Keratinocyte (primary cell): ENCODE measurements at regions not wholly inside any gene's neighbourhood (a gene's known extent, or its start where the extent isn't known, plus 50 kb on each side); places are given as distances from the start of the nearest gene placed in this dataset.

ENCODE experiments used
- DNase-seq: peaks from one replicate; pipeline ENCODE4 v3.0.0-alpha.2; 2011; ENCODE audit warnings: low read depth, missing footprints, low spot score
- FAIRE-seq: peaks from 2 replicates; lab custom pipeline; 2011; peaks lifted over from hg19 to GRCh38; lab: Jason Lieb, UNC
- H2AFZ ChIP-seq: 2 replicates; pipeline ENCODE4 v1.6.0; 2012; ENCODE audit warnings: low read length, control low read depth, inconsistent platforms; ENCODE audit not compliant: control insufficient read depth
- H3K27ac ChIP-seq: 2 replicates; pipeline ENCODE4 v1.5.1; 2011; ENCODE audit warnings: low read length; ENCODE audit not compliant: control insufficient read depth, insufficient read depth
- H3K27me3 ChIP-seq: 3 replicates; pipeline ENCODE4 v1.6.0; 2011; ENCODE audit warnings: low read length; ENCODE audit not compliant: control insufficient read depth, insufficient read depth; ENCODE audit errors: extremely low read depth
- H3K36me3 ChIP-seq, 2 experiments: 2 replicates in 1 of 2; 3 replicates in 1 of 2; pipeline ENCODE4 v1.5.1; 2011; ENCODE audit warnings: low read length in 2 of 2, mild to moderate bottlenecking in 1 of 2; ENCODE audit not compliant: control insufficient read depth in 2 of 2, insufficient read depth in 2 of 2; ENCODE audit errors: extremely low read depth in 1 of 2
- H3K4me1 ChIP-seq: 3 replicates; pipeline ENCODE4 v1.5.1; 2011; ENCODE audit warnings: low read length; ENCODE audit not compliant: control insufficient read depth, insufficient read depth; ENCODE audit errors: extremely low read depth
- H3K4me2 ChIP-seq: 3 replicates; pipeline ENCODE4 v1.6.0; 2011; ENCODE audit warnings: low read depth, low read length; ENCODE audit not compliant: control insufficient read depth, insufficient read depth; ENCODE audit errors: extremely low read depth
- H3K4me3 ChIP-seq, 3 experiments: fragments of 200-600 bp in 1 of 3; sonication (generic) in 1 of 3; 2 replicates in 2 of 3; 3 replicates in 1 of 3; pipeline ENCODE4 v1.5.1; 2011 to 2016; ENCODE audit warnings: low read length in 3 of 3, mild to moderate bottlenecking in 3 of 3, control low read depth in 2 of 3, inconsistent platforms in 1 of 3, low read depth in 1 of 3, mixed read lengths in 1 of 3, mixed run types in 1 of 3, moderate library complexity in 1 of 3; ENCODE audit not compliant: control insufficient read depth in 2 of 3, insufficient read depth in 2 of 3; ENCODE audit errors: extremely low read depth in 1 of 3
- H3K79me2 ChIP-seq: 2 replicates; pipeline ENCODE4 v1.6.0; 2012; ENCODE audit warnings: low read length; ENCODE audit not compliant: control insufficient read depth, insufficient read depth
- H3K9ac ChIP-seq: 3 replicates; pipeline ENCODE4 v1.6.0; 2011; ENCODE audit warnings: low read length; ENCODE audit not compliant: control insufficient read depth, insufficient read depth; ENCODE audit errors: extremely low read depth
- H3K9me1 ChIP-seq: 3 replicates; pipeline ENCODE4 v1.6.0; 2011; ENCODE audit warnings: low read length; ENCODE audit not compliant: control insufficient read depth, insufficient read depth; ENCODE audit errors: extremely low read depth
- H3K9me3 ChIP-seq: 2 replicates; pipeline ENCODE4 v1.5.1; 2012; ENCODE audit warnings: low read depth, low read length; ENCODE audit not compliant: control insufficient read depth
- H4K20me1 ChIP-seq: 3 replicates; pipeline ENCODE4 v1.6.0; 2011; ENCODE audit warnings: low read length; ENCODE audit not compliant: control insufficient read depth, insufficient read depth; ENCODE audit errors: extremely low read depth
- CTCF ChIP-seq, 3 experiments: IDR thresholded peaks in 1 of 3; conservative IDR thresholded peaks in 1 of 3; optimal IDR thresholded peaks in 1 of 3; 2 replicates in 2 of 3; 3 replicates in 1 of 3; pipeline versions ENCODE3 to v1.5.1; 2011; ENCODE audit warnings: low read length in 3 of 3, mild to moderate bottlenecking in 3 of 3, moderate library complexity in 2 of 3, control low read depth in 1 of 3, inconsistent platforms in 1 of 3; ENCODE audit not compliant: insufficient read depth in 2 of 3; ENCODE audit errors: extremely low read depth in 1 of 3
- EZH2 ChIP-seq: IDR thresholded peaks from one replicate; pipeline ENCODE4 v1.6.1; 2012; ENCODE audit warnings: inconsistent platforms, mild to moderate bottlenecking, low read length, moderate library complexity
- dilution Hi-C: fragments of 300-500 bp; cut with MboI; formaldehyde crosslinking; loops from one replicate; pipeline ENCODE4 v1.7.0; 2020; ENCODE audit warnings: low sequenced_read_pairs; ENCODE audit not compliant: extremely low pct_ligation_motif_present

GRCh38 chr10:6957851-6958250, 377.8 kb upstream of the PRKCQ start:
- H3K79me2 ChIP-seq, result no peaks in the 10 kb centered on the region
- H3K36me3 ChIP-seq, result no peaks in the 10 kb centered on the region
- H4K20me1 ChIP-seq, result no peaks in the 10 kb centered on the region
- H3K4me1 ChIP-seq, result no peaks in the 10 kb centered on the region
- no peak overlapping the region for H2AFZ ChIP-seq
- no peaks in the 10 kb centered on the region for H3K9me3 ChIP-seq
- no peak overlapping the region for H3K4me2 ChIP-seq
- H3K9me1 ChIP-seq, result no peaks in the 10 kb centered on the region
- dilution Hi-C loops, result no loop called here
- no peak overlapping the region for H3K27ac ChIP-seq
- DNase-seq, result no peak
- no peaks in the 10 kb centered on the region for H3K27me3 ChIP-seq
- no peak overlapping the region for H3K4me3 ChIP-seq
- FAIRE-seq, result no peak
- H3K9ac ChIP-seq, result no peak overlapping the region
- no peak for TF ChIP-seq CTCF (optimal IDR thresholded peaks at IDR 0.05 in 1 of 3, IDR thresholded peaks at IDR 0.05 in 1 of 3, conservative IDR thresholded peaks at IDR 0.05 in 1 of 3; ENCODE audit: extremely low read depth in 1 of 3, insufficient read depth in 2 of 3, low read length in 3 of 3)
- TF ChIP-seq EZH2, result no peak

DNA sequence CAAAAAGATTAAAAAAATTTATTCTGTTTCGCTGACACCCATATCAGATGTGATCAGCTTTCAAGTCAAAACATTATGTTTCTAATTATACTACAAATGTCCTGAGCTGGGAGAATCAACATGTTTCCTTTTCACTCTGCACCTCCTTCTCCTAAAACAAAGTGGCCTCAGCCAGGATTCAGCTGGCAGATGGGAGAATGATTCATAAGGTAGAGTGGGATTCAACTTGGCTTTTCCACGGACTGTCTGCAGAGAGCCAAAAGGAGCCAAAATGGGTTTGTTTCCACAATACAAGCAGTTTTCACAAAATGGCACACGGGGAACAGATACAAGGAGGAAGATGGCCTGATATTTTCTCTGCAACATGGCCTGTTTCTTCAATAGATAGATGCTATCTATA, 376.5 kb upstream of the PRKCQ start:
- Histone ChIP-seq H3K9me3 (no peaks in the 10 kb centered on the region), H3K79me2 (no peaks in the 10 kb centered on the region), H3K4me3 (no peak overlapping the region), H3K9me1 (no peaks in the 10 kb centered on the region), H3K4me2 (no peak overlapping the region), H3K9ac (no peak overlapping the region), H3K27ac (no peak overlapping the region), H2AFZ (no peak overlapping the region), H3K4me1 (no peaks in the 10 kb centered on the region), H4K20me1 (no peaks in the 10 kb centered on the region), H3K36me3 (no peaks in the 10 kb centered on the region), H3K27me3 (no peaks in the 10 kb centered on the region)
- dilution Hi-C loops, result no loop called here
- no peak for DNase-seq
- no peak for FAIRE-seq
- TF ChIP-seq CTCF (optimal IDR thresholded peaks at IDR 0.05 in 1 of 3, IDR thresholded peaks at IDR 0.05 in 1 of 3, conservative IDR thresholded peaks at IDR 0.05 in 1 of 3; ENCODE audit: extremely low read depth in 1 of 3, insufficient read depth in 2 of 3, low read length in 3 of 3) (no peak), EZH2 (no peak)
